ENCODE measurements at regions not wholly inside any gene's neighbourhood (a gene's known extent, or its start where the extent isn't known, plus 50 kb on each side); places are given as distances from the start of the nearest gene placed in this dataset.

- Histone ChIP-seq H3K36me3 (no peaks in the 10 kb centered on the region), H3K9me3 (no peaks in the 10 kb centered on the region), H3K4me3 (no peak overlapping the region), H3K27ac (no peak overlapping the region), H3K27me3 (ENCODE audit: low read depth) (peaks cover 7% of the 10 kb centered on the region), H3K4me1 (no peaks in the 10 kb centered on the region)
- intact Hi-C loops (cut with DNase I): no loop called here
- no peak for ATAC-seq
- DNase-seq: peak; percentile 24
- TF ChIP-seq CTCF (IDR thresholded peaks at IDR 0.05): no peak
Observed at GRCh38 chr19:30085394-30085793, 143.4 kb downstream of the URI1 start.

GRCh38 chr19:30086220-30086619, 144.2 kb downstream of the URI1 start:
- Histone ChIP-seq H3K27ac (no peak overlapping the region), H3K27me3 (ENCODE audit: low read depth) (peaks cover 7% of the 10 kb centered on the region), H3K36me3 (no peaks in the 10 kb centered on the region), H3K9me3 (no peaks in the 10 kb centered on the region), H3K4me1 (no peaks in the 10 kb centered on the region), H3K4me3 (no peak overlapping the region)
- TF ChIP-seq CTCF (IDR thresholded peaks at IDR 0.05): no peak
- intact Hi-C loops (cut with DNase I): no loop called here
- DNase-seq (no peak), ATAC-seq (no peak)

- no peaks in the 10 kb centered on the region for H3K36me3 ChIP-seq
- no peaks in the 10 kb centered on the region for H3K4me1 ChIP-seq
- no peak overlapping the region for H3K4me3 ChIP-seq
- H3K27me3 ChIP-seq (ENCODE audit: low read depth): peaks cover 7% of the 10 kb centered on the region
- H3K27ac ChIP-seq: no peak overlapping the region
- ATAC-seq: no peak
- TF ChIP-seq CTCF (IDR thresholded peaks at IDR 0.05): no peak
- DNase-seq: peak; percentile 25
- H3K9me3 ChIP-seq: no peaks in the 10 kb centered on the region
- intact Hi-C loops (cut with DNase I): no loop called here
Observed at GRCh38 chr19:30086916-30087315, 144.9 kb downstream of the URI1 start.

- Histone ChIP-seq H3K9me3 (no peaks in the 10 kb centered on the region), H3K27me3 (ENCODE audit: low read depth) (peaks cover 7% of the 10 kb centered on the region), H3K36me3 (no peaks in the 10 kb centered on the region), H3K4me3 (no peak overlapping the region), H3K27ac (no peak overlapping the region), H3K4me1 (no peaks in the 10 kb centered on the region)
- DNase-seq (peak; percentile 21), ATAC-seq (no peak)
- intact Hi-C loops (cut with DNase I): no loop called here
- no peak for TF ChIP-seq CTCF (IDR thresholded peaks at IDR 0.05)
Observed at GRCh38 chr19:30087381-30088138, 145.5 kb downstream of the URI1 start.

- Histone ChIP-seq H3K4me1 (no peaks in the 10 kb centered on the region), H3K4me3 (no peak overlapping the region), H3K36me3 (no peaks in the 10 kb centered on the region), H3K9me3 (no peaks in the 10 kb centered on the region), H3K27ac (no peak overlapping the region), H3K27me3 (ENCODE audit: low read depth) (peaks cover 2% of the 10 kb centered on the region)
- DNase-seq: no peak
- intact Hi-C loops (cut with DNase I): no loop called here
- ATAC-seq: no peak
- TF ChIP-seq CTCF (IDR thresholded peaks at IDR 0.05): no peak
Observed at GRCh38 chr19:30088567-30088966, 146.5 kb downstream of the URI1 start.

All from lower lobe of right lung (tissue), 2 donors.